SK-N-SH (cell line): ENCODE measurements at regions not wholly inside any gene's neighbourhood (a gene's known extent, or its start where the extent isn't known, plus 50 kb on each side); places are given as distances from the start of the nearest gene placed in this dataset.

ENCODE experiments used
- CTCF ChIP-seq: fragments of 200-600 bp; sonication (generic); IDR thresholded peaks from 2 replicates; pipeline ENCODE4 v1.6.1; 2017; ENCODE audit warnings: antibody characterized with exemption, mild to moderate bottlenecking, moderate library complexity
- EP300 ChIP-seq, 2 experiments: IDR thresholded peaks; 2 replicates each; pipeline versions ENCODE4 v1.4.0 to v1.6.1; 2012; ENCODE audit warnings: borderline replicate concordance in 1 of 2, low read depth in 1 of 2, low read length in 1 of 2
- FOXJ3 ChIP-seq: sonication (generic); formaldehyde crosslinking; IDR thresholded peaks from 2 replicates; pipeline ENCODE4 v1.5.1; 2020; ENCODE audit warnings: mild to moderate bottlenecking, missing genetic modification reagents
- MAX ChIP-seq: IDR thresholded peaks from 2 replicates; pipeline ENCODE4 v1.4.0; 2012; ENCODE audit warnings: low read depth
- USF1 ChIP-seq: IDR thresholded peaks from 2 replicates; pipeline ENCODE4 v1.4.0; 2012; ENCODE audit warnings: low read depth, borderline replicate concordance
- ZBTB33 ChIP-seq: IDR thresholded peaks from 2 replicates; pipeline ENCODE4 v1.4.0; 2012; ENCODE audit warnings: low read depth, borderline replicate concordance

GRCh38 chr22:22754268-22754657 is 109.8 kb downstream of the GGTLC2 start:
- TF ChIP-seq CTCF (no peak), MAX (no peak), ZBTB33 (no peak), EP300 (IDR thresholded peaks at IDR 0.05; ENCODE audit: borderline replicate concordance in 1 of 2, low read depth in 1 of 2, low read length in 1 of 2) (no peak), USF1 (no peak), FOXJ3 (no peak)
